Limb (tissue), 2 donors: ENCODE measurements at regions not wholly inside any gene's neighbourhood (a gene's known extent, or its start where the extent isn't known, plus 50 kb on each side); places are given as distances from the start of the nearest gene placed in this dataset.
"Not testable (repeated sequence)": the region's sequence is repeated elsewhere in the genome, so short reads cannot be mapped to it uniquely, and the experiment has no call there.

Experiments
- DNase-seq, 2 donors: peaks; one replicate each; pipeline ENCODE4 v3.0.0-alpha.2; 2016; ENCODE audit errors: extremely low spot score in 2 of 2

GRCh38 chr10:90020506-90020905 lies 319.1 kb downstream of the KIF20B start:
- no peak for DNase-seq

- no peak for DNase-seq
Measured at GRCh38 chr10:90023950-90024349, 322.6 kb downstream of the KIF20B start.

GRCh38 chr10:90028312-90028711 lies 326.9 kb downstream of the KIF20B start:
- no peak for DNase-seq

- no peak for DNase-seq
Measured at GRCh38 chr10:90031776-90032175, 330.4 kb downstream of the KIF20B start.

GRCh38 chr10:90032519-90032918 lies 331.1 kb downstream of the KIF20B start:
- no peak for DNase-seq

- DNase-seq: not testable (repeated sequence)
Measured at GRCh38 chr10:90034862-90035261, 333.5 kb downstream of the KIF20B start.

GRCh38 chr10:90041585-90041984 lies 340.2 kb downstream of the KIF20B start:
- DNase-seq: no peak

- no peak for DNase-seq
Measured at GRCh38 chr10:90042075-90042474, 340.7 kb downstream of the KIF20B start.

GRCh38 chr10:90047243-90047729 lies 345.9 kb downstream of the KIF20B start:
- DNase-seq: no peak

GRCh38 chr10:90051053-90051452 lies 349.7 kb downstream of the KIF20B start:
- DNase-seq: no peak

GRCh38 chr10:90051474-90051873 lies 350.1 kb downstream of the KIF20B start:
- DNase-seq: no peak

- no peak for DNase-seq
Measured at GRCh38 chr10:90062786-90063185, 361.4 kb downstream of the KIF20B start.

- no peak for DNase-seq
Measured at GRCh38 chr10:90064295-90064694, 362.9 kb downstream of the KIF20B start.

GRCh38 chr10:90066435-90066834 lies 365.0 kb downstream of the KIF20B start:
- no peak for DNase-seq

GRCh38 chr10:90075995-90076394 lies 374.6 kb downstream of the KIF20B start:
- no peak for DNase-seq

- DNase-seq: no peak
Measured at GRCh38 chr10:90079819-90080218, 378.4 kb downstream of the KIF20B start.

- not testable (repeated sequence) for DNase-seq
Measured at GRCh38 chr10:90086606-90087190, 385.3 kb downstream of the KIF20B start.

- no peak for DNase-seq
Measured at GRCh38 chr10:90087197-90088023, 386.0 kb downstream of the KIF20B start.

- DNase-seq: no peak
Measured at GRCh38 chr10:90088024-90088317, 386.6 kb downstream of the KIF20B start.

GRCh38 chr10:90089719-90090118 lies 388.3 kb downstream of the KIF20B start:
- DNase-seq: no peak

GRCh38 chr10:90096196-90096595 lies 394.8 kb downstream of the KIF20B start:
- no peak for DNase-seq

- DNase-seq: not testable (repeated sequence)
Measured at GRCh38 chr10:90107581-90107980, 406.2 kb downstream of the KIF20B start.

- no peak for DNase-seq
Measured at GRCh38 chr10:90111671-90112070, 410.3 kb downstream of the KIF20B start.
